ENCODE measurements at regions not wholly inside any gene's neighbourhood (a gene's known extent, or its start where the extent isn't known, plus 50 kb on each side); places are given as distances from the start of the nearest gene placed in this dataset.

- ChIA-PET POLR2A (ENCODE audit: unreplicated experiment) (no interaction called here), CTCF (no interaction called here)
- peaks cover 12% of the 10 kb centered on the region for H3K9me1 ChIP-seq (ENCODE audit: insufficient read depth, low read length)
- H3K14ac ChIP-seq (replicated peaks; ENCODE audit: low read depth, low read length) = peak overlapping the region; percentile 67; the same call in 1 of the 2 replicates
- H3K9ac ChIP-seq (ENCODE audit: low read depth, low read length) = no peak overlapping the region
- H2BK120ac ChIP-seq (ENCODE audit: low read depth, low read length) = peak overlapping the region; percentile 84
- peak overlapping the region in 1 of 2 experiments; percentile 25; a peak in 2 of 4 replicates for H4K8ac ChIP-seq (ENCODE audit: low read depth in 2 of 2, low read length in 2 of 2)
- no peaks in the 10 kb centered on the region for H3K36me3 ChIP-seq (ENCODE audit: control insufficient read depth, insufficient read depth, low read length)
- DNase-seq (peak; percentile 69), ATAC-seq (ENCODE audit: low read depth) (peak; percentile 65)
- no peaks in the 10 kb centered on the region for H4K20me1 ChIP-seq (ENCODE audit: insufficient read depth, low read length)
- in situ Hi-C loops (cut with MboI; ENCODE audit: low sequenced_read_pairs) (loop anchor here (10.0 kb wide), 1 partner anchor 307 kb away; no protein-coding TSS in a partner anchor), dilution Hi-C loops (cut with HindIII; ENCODE audit: low sequenced_read_pairs, unreplicated experiment) (no loop called here), intact Hi-C loops (cut with micrococcal nuclease) (no loop called here)
- peak overlapping the region; percentile 68 for H3K4ac ChIP-seq (ENCODE audit: low read depth, low read length)
- no peak overlapping the region for H4K5ac ChIP-seq (ENCODE audit: low read depth, low read length)
- peak overlapping the region; percentile 69 for H2AK5ac ChIP-seq (ENCODE audit: low read depth, low read length)
- H3K79me1 ChIP-seq (ENCODE audit: low read depth in 1 of 2, low read length in 2 of 2) = no peaks in the 10 kb centered on the region
- H3K4me3 ChIP-seq (ENCODE audit: insufficient read depth, low read depth, low read length) = no peak overlapping the region
- peak overlapping the region; percentile 18; the same call in 1 of the 2 replicates for H3K23ac ChIP-seq (ENCODE audit: low read depth, low read length)
- H3K18ac ChIP-seq (ENCODE audit: low read depth, low read length) = peak overlapping the region; percentile 85
- no CpG with 5 or more reads among the region's 1 CpG for WGBS, 2 experiments (ENCODE audit: extremely low coverage in 2 of 2, insufficient read length in 1 of 2)
- BruUV-seq (replicated peaks) = no TSS peak
- H2BK15ac ChIP-seq (ENCODE audit: low read depth, low read length) = peak overlapping the region; percentile 52; the same call in 1 of the 3 replicates
- H3K56ac ChIP-seq (ENCODE audit: extremely low read depth, insufficient read depth, low read length) = peak overlapping the region; percentile 12; the same call in 1 of the 2 replicates
- H3K27me3 ChIP-seq (ENCODE audit: control insufficient read depth, insufficient read depth, low read length) = no peaks in the 10 kb centered on the region
- H3K4me1 ChIP-seq (ENCODE audit: control insufficient read depth, insufficient read depth, low read length) = peaks cover 11% of the 10 kb centered on the region
- no peak overlapping the region; the same call in 1 of the 2 replicates for H3K4me2 ChIP-seq (ENCODE audit: low read depth, low read length)
- H2AK9ac ChIP-seq (replicated peaks; ENCODE audit: low read depth, low read length, poor library complexity) = no peak overlapping the region
- H3K27ac ChIP-seq (ENCODE audit: insufficient read depth, low read length) = 0 out of 2 replicates have a peak overlapping the region, but pooled peaks have one; percentile 4
- no peaks in the 10 kb centered on the region; the same call in 1 of the 2 replicates for H3K9me3 ChIP-seq (ENCODE audit: control insufficient read depth, insufficient read depth, low read length)
- peak overlapping the region; percentile 14 for H2BK5ac ChIP-seq (ENCODE audit: low read depth, low read length, poor library complexity, severe bottlenecking)
- peak overlapping the region; percentile 76 for H2BK20ac ChIP-seq (ENCODE audit: low read depth, low read length)
- H2AFZ ChIP-seq (replicated peaks; ENCODE audit: low read length, poor library complexity) = peak overlapping the region; percentile 40
- H4K91ac ChIP-seq (ENCODE audit: insufficient read depth, low read depth, low read length) = peak overlapping the region; percentile 69
- peak; percentile 43; the same call in 1 of the 2 replicates for TF ChIP-seq FOS (IDR thresholded peaks at IDR 0.05; ENCODE audit: low read depth, low read length)
- no peak for TF ChIP-seq MAZ (IDR thresholded peaks at IDR 0.05; ENCODE audit: borderline replicate concordance, low read depth, low read length)
Measured at GRCh38 chr9:108041551-108041950, 552.0 kb upstream of the KLF4 start.
